GM18507 (cell line): ENCODE measurements at regions not wholly inside any gene's neighbourhood (a gene's known extent, or its start where the extent isn't known, plus 50 kb on each side); places are given as distances from the start of the nearest gene placed in this dataset.

ENCODE experiments used
- DNase-seq: peaks from one replicate; pipeline ENCODE4 v3.0.0; 2011; ENCODE audit warnings: low read depth; ENCODE audit not compliant: insufficient read length; ENCODE audit errors: extremely low spot score
- FAIRE-seq: peaks from 2 replicates; lab custom pipeline; 2011; peaks lifted over from hg19 to GRCh38; lab: Jason Lieb, UNC

DNA sequence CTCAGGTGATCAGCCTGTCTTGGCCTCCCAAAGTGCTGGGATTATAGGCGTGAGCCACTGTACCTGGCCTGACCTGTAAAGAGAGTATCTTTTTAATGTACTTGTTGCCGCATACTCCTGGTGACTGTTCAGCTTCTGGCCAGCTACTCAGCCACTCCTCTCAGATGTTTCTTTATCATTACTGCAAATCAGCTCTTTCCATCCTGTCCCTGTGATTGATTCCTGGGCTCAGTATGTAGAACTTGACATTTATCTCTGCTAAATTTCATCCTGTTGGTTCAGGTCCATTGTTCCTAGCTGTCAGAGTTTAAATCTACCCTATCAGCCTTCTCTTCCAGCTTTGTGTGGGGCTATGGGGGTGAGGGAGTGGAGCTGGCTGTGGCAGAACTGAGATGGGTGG, 211.5 kb upstream of the ASIC2 start:
- DNase-seq, result no peak
- FAIRE-seq, result no peak

DNA sequence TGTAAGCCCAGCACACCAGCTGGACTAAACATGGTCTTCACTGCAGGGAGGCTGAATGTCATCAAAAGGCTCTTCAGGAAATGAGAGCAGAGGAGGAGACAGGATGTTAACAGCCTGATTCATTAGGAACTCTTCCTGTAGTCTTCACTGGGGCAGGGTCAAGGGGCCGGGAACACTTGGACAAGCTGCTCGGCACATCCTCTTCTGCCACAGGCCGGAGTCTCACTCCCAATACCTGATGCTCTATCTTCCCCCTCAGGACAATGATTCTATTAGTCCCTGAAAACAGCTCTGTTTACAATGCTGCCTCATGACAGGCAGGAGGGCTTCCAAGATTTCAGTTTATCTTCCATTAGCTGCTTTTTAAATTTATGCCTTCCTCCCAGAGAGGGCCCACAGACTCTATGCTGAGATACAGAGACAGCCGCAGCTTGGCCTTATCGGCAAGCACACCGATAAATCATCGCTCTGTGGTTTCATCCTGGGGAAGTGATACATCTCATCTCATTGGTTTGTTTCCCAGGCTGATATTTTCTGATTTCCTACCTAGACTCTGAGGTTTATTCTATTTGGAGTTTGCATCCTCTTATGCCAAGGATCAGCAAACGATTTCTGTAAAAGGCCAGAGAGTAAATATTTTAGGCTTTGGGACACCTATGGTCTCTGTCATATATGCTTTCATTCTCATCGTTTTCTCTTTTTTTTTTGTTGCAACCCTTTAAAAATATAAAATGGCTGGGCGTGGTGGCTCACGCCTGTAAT, 214.0 kb upstream of the ASIC2 start:
- DNase-seq (no peak), FAIRE-seq (no peak)

DNA sequence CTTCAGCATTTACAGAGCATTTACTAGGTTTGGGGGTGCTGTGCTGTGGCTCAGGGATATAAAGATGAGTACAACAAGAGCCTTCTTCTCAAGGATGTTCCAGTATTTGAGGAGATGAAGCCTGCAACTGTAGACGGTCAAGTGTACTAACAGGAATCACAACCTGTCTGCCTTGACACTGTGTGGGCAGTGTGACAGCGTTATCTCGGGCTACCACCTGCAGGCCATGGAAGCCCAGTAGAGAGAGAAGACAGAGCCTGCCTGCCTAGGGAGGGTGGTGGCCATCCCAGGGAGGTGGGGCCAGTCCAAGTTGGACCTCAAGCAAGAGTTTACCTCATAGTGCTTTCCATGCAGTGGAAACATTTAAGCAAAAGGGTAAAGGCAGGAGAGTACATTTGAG, 215.1 kb upstream of the ASIC2 start:
- DNase-seq, result no peak
- no peak for FAIRE-seq

DNA sequence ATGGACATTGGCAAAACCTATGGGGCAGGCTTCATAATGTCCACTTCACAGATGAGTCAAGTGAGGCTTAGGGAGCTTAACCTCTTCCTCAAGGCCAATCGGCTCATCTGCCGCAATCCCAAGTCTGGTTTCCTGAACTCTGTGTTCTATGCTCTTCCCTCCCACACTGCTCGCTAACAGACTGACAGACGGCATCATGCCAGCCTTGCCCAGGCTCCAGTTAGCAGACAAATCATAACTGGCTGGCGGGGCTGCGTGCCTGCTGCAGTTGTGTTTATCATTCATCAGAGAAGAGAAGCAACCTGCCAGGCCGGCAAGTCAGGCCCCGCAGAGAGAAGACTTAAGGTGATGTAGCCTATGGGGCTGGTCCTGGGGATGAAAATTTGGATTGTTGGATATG, 216.2 kb upstream of the ASIC2 start:
- FAIRE-seq (no peak), DNase-seq (no peak)

DNA sequence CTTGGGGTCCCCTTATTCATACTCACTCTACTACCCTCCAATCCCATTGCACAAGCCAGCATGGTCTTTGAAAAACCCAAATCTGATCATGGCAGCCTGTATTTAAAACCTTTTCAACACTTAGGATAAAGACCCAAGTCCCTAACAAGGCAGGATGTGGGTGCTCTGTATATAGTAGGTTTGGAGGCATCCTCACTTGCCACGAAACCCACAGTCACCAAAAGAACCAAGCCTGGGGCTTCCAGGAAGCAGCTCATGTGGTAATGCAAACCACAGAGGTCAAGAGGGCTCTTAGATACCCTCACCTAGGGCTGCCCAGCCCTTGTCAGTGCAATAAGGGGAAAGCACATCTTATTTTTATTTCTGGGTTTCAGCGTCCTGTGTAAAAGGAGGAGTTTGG, 218.6 kb upstream of the ASIC2 start:
- no peak for FAIRE-seq
- DNase-seq, result no peak

DNA sequence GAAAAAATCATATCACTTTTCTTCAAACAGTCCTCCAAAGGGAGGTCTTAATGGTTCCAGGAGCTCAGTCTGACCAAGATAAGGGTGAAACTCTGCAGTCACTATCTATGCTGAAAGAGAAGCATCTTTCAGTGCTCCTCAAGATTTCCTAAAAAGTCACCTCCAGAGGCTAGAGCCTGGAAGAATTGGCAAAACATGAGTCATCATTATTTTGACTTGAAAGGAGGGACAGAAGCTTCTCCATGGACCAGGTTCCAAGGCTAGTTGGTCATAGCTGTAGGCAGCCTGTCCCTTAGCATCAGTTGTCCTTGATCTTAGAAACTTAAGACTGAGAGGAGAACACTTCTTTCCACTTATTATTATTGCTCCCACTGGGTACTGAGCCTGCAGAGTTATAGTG, 219.0 kb upstream of the ASIC2 start:
- DNase-seq, result no peak
- FAIRE-seq, result no peak

DNA sequence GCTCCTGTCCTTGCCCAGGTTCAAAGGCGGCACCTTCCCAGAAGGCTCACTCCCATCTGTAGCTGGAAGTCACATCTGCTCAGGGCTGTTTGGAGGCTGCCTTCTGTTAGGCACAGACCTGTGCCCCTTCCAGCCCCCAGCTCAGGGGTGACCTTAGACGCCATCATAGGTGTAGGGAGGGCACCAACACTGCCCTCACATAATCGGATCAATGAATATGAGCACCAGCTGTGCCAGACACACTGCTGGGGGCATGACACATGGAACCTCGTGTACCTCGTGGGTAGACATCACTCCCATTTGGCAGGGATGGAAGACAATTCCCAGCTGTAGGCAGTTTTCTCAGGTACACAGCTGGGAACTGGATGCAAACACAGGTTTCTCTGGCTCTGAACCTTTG, 220.7 kb upstream of the ASIC2 start:
- FAIRE-seq, result no peak
- DNase-seq, result no peak

DNA sequence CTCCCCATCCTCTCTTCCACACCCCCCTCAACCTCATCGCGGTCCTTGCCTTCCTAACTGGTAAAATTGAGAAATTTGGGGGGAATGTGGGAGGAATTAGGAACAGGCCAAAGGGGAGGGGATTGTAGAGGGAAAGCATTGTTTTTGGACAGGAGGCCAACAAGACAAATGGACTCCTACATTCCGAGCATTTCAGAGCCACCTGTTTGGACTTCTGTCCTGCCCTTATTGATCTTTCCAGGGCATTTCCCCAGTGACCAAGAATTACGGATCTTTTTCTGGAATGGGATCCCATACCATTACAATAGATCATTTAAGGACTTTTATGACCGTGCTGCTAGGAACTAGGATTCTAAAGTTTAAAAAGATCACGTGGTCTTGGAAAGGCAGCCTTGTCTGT, 221.3 kb upstream of the ASIC2 start:
- DNase-seq (no peak), FAIRE-seq (no peak)

DNA sequence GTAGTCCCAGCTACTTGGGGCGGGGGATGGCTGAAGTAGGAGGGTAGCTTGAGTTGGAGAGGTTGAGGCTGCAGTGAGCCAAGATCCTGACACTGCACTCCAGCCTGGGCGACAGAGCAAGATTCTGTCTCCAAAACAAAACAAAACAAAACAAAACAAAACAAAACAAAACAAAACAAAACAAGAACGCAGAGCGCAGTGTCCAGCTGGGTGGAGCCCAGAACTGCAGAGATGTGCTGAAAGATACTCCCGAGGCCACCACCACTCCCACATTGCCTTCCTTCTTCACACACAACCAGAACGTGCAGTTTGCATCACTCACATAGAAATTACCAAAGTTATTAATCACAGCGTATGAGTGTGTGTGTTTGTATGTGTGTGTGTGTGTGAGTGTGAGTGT, 222.9 kb upstream of the ASIC2 start:
- FAIRE-seq (no peak), DNase-seq (no peak)

DNA sequence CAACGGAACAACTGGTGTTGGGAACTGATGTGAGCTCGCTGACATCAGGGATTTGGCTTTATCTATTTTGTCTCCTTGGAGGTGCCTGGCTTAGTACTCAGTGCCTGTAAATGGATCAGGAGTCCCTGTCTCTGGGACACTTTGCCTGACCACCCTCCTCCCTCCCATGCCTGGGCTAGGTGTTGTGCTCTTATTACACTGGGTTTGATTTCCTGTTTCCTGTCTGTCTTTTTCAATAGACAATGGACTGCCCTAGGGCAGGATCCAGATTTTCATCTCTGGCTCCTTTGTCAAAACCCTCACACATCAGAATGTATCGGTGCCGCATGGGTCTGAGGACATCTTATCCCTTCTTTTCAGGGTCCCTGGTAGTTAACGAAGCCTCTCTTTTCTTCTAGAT, 223.6 kb upstream of the ASIC2 start:
- DNase-seq (no peak), FAIRE-seq (no peak)

DNA sequence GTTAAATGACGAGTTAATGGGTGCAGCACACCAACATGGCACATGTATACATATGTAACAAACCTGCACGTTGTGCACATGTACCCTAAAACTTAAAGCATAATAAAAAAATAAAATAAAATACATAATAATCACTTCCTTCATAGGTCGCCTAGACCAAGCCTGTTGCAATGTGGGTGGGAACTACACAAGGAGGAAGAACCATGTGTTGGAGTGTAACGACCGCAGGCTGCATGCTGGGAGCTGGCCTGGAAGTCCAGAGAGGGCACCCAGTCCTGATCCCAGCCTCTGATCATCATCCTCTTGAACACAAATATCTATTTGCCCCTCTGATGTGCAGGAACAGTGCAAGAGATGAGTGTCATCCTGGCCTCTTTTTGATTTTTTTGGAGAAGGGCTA, 224.7 kb upstream of the ASIC2 start:
- DNase-seq (no peak), FAIRE-seq (no peak)

DNA sequence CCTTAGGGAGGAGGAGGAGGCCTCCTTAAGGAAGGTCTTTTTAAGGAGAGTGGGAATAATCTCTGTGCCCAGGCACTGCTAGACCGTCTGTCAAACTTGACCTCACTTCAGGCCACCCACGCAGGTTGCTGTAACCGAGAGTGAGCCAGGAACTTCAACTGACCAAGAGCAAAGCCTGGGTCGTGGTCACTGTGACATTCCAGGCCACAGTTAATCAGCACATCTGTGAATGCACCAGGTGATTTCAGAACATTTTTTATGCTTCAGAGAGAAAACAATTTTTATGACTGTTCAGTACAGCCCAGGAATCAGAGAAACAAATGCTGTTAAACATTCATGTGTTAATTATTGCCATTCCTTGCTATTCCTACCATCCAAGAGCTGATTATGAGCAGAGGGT, 226.6 kb upstream of the ASIC2 start:
- no peak for FAIRE-seq
- DNase-seq, result no peak

DNA sequence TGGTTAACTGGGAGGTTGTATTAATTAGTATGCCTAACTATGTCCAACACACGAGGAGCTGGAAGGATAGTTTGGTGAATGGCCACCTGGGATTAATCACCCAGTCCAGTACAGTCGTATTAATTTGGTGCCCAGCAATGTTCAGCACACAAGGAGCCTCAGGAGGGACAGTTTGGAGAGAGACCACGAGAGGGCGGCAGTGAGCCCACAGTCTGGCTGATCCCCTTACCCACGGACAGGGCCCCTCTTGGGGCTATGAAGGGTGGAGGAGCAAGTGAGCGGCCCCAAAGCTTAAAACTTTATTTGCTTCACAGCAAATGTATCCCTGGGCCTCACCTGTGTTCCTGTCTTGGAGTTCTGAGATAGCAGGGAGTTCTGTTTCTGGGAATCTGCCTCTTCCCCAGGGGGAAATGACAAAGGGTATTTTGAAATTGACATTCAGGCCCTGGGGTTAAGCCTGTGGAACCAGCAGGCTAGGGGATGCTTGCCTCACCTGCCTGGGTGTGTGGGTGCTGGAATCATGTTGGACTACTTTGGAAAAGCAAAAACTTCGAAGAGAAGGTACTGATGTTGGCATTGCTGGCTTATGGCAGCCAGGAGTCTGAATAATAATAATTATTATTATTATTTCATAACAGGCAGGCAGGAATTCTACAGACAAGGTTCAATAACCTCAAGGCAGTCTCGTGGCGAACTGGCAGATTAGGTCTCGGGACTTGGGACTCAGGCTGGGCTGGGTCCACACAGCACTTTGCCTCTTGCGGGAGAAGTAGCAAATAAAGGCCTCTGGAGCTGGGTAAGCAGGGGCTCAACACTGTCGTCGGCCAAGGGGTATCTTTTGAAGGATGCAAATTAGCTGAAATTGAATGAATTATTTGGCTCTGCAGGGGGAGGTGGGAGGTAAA, 227.6 kb upstream of the ASIC2 start:
- peak; percentile 66 for FAIRE-seq
- peak; percentile 17 for DNase-seq

DNA sequence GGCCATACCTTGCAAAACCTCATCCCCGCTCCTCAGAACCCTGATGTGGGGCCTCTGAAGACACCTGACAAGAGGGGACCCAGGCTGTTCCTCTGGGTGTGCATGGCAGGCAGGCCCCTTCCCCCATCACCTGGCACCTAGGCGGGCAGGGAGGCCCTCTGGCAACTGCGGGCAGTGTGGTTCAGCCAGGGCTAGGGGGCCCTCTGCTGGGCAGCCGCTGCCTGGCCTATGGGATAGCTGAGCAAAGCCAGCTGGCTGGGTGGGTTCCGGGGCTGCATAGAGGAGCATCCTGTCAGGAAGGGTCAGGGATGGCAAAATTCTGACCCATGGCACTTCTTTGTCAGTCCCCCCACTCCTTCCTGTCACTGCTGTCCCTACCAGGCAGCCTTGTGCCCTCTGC, 228.7 kb upstream of the ASIC2 start:
- no peak for DNase-seq

DNA sequence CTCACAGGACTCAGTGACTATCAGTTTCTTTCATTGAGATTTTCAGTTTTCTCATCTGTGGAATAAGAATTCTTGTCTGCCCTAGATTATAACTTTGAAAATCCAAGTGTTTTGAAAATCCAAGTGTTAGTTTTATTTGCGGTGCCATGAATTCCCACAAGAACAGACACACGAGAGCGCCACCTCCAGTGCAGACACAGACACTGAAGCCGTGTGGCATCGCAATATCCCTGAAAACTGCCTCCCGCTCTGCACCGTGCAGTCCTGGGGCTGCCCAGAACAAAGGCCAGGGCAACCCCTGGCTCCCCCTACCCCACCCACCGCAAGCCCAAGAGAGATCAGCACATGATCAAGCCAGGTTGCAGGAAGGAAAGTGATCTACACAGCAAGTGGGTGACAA, 229.5 kb upstream of the ASIC2 start:
- no peak for FAIRE-seq

More for the DNA sequence above, 228.7 kb upstream of the ASIC2 start:
- no peak for FAIRE-seq

DNA sequence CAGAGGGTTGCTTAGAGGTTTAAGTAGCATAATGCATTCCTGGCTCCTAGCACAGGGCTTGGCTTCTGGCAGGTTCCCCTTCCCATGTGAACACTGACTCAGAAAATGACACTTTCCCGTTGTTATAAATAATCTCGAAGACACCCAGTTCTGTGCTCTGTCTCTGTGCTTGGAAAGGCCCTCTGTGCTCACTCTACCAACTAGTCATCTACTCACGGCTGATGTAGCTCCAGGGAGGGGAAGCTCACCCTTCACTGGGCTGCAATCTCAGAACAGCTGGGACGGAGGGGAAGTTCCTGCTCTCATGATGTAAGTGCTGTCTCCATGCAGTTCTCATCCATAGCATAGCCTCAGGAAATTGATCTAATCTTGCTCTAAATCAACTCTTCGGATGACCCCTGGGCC, 230.5 kb upstream of the ASIC2 start:
- FAIRE-seq, result no peak
- no peak for DNase-seq

More for the DNA sequence above, 229.5 kb upstream of the ASIC2 start:
- DNase-seq, result no peak

DNA sequence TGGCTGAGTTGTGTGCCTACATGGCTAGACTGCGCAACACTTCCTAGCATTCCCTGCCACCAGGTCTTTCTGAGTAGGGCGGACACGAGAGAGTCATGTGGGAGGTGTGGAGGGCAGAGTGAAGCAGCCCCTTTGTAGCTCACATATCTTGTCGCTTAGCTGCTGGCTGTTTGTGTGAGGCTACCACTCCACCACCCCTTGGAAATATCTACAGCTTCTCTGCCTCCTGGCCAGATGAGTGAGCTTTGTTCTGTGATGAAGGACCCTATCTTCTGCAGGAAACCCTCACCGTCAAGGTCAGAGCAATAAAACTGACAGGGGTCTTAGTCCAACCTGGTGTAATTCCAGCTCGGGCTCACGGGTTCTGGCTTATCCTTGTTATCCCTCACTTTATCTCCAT, 232.1 kb upstream of the ASIC2 start:
- DNase-seq (no peak), FAIRE-seq (no peak)

DNA sequence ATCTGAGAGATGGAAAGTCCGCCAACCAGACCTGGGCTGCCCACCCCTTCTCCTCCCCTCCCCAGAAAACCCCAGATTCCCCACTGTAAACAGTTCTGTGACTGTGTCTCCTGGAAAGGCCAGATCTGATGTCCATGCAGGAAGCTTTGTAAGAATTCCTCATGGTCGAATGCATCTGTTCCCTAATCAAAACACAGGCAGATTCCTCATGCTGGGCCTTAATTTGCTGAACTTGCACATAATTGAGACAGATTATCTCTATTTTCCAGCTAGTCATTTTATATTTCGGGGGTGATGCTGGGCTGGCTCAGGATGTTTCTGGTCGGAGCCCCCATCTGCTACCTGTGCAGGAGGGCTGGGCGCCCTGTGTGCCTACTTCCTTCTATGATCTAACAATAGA, 233.6 kb upstream of the ASIC2 start:
- DNase-seq (no peak), FAIRE-seq (no peak)

DNA sequence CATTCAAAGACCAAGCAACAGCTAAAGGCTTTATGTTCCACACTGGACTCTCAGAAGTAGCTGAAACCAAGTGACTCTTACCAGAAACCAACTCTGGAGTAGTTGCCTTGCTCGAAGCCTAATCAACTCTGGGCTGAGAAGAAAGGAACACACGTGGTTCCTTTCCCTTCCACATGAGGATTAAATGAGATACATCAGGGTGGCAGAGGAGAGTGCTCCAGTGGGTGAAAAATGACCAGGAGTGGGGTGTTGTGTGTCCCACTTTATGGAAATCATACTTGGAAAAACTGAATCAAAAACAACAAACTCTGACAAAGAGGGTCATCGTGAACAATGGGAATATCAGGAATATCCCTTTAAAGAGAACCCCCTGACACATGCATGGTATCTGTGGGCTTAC, 234.2 kb upstream of the ASIC2 start:
- FAIRE-seq (no peak), DNase-seq (no peak)

DNA sequence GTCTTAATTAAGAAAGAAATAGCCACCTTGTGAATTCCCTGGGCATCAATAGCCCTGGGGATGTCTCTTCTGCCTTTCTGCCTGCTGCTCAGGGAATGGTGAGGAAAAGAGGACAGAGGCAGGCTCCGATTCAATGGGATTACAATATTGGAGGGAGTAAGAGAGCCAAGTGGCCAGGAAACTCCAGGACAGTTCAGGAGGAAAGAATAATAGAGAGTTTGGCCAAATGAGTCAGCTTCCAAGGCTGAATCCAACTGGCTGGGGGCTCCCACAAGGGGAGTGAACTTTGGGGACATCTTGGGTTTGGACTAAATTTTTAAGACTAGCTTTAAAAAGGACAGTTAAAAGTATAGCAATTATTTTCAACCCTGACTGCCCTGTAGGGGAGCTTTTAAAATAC, 235.8 kb upstream of the ASIC2 start:
- DNase-seq (no peak), FAIRE-seq (no peak)

DNA sequence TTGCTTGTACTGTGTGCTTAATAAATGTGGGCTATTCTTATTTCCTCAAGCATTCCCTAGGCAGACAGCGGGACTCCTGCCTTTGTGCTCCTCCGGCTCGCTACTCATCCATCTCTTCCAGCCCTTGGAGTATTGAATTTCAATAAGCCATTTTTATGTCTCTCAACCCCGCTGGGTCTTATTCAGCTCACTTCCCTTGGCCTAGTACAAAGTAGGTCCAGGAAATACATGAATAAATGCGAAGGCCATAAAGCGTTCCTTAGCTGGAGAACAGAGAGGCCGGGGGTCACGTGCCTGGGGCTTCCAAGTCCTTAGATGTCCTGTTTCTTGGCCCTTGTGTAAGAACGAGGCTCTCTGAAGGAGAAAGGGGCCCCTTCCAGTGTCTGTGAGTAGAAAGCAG, 236.7 kb upstream of the ASIC2 start:
- no peak for DNase-seq
- FAIRE-seq, result no peak
